ENCODE measurements at regions not wholly inside any gene's neighbourhood (a gene's known extent, or its start where the extent isn't known, plus 50 kb on each side); places are given as distances from the start of the nearest gene placed in this dataset.

DNA sequence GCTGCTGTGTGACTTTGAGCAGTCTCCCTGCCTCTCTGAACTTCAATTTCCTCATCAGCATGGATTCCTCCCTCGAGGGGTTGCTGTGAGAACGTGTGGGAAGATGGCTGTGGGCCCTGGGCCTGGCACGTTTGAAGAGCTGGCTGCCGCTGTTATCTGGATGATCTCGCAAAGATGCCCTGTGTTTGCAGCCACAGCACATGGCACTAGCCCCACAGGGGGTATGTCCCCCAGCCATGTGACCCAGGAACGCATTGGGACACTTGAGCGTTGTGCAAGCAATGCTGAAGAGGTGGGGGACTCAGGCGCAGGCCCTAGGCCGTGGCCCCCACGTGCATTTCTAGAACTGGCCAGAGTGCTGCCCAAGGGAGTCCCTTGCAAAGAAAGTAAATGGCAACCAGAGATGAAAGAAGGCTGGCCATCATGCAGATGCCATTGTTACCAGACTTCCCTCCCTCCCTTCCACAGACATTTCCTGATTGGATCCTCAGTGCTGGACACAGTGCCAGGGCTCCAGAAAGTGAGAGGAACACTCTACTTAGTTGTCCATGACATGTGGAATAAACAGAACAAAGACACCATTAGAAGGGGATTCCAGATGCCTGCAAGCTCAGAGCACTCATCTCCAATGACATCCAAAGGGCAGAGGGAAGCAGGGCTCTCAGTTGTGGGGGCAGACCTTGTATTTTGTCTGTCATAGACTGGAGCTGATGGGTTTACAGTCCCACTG, 65.1 kb upstream of the NEURL1B start:
- TF ChIP-seq POLR2A (IDR thresholded peaks at IDR 0.05): no peak
- TF ChIP-seq, protein P1, sequence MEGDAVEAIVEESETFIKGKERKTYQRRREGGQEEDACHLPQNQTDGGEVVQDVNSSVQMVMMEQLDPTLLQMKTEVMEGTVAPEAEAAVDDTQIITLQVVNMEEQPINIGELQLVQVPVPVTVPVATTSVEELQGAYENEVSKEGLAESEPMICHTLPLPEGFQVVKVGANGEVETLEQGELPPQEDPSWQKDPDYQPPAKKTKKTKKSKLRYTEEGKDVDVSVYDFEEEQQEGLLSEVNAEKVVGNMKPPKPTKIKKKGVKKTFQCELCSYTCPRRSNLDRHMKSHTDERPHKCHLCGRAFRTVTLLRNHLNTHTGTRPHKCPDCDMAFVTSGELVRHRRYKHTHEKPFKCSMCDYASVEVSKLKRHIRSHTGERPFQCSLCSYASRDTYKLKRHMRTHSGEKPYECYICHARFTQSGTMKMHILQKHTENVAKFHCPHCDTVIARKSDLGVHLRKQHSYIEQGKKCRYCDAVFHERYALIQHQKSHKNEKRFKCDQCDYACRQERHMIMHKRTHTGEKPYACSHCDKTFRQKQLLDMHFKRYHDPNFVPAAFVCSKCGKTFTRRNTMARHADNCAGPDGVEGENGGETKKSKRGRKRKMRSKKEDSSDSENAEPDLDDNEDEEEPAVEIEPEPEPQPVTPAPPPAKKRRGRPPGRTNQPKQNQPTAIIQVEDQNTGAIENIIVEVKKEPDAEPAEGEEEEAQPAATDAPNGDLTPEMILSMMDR (IDR thresholded peaks at IDR 0.05): no peak
- TF ChIP-seq POLR2AphosphoS5 (IDR thresholded peaks at IDR 0.05): peak in 1 of 2 donors; percentile 44
- no peak for TF ChIP-seq EP300 (IDR thresholded peaks at IDR 0.05)
